ENCODE measurements at regions not wholly inside any gene's neighbourhood (a gene's known extent, or its start where the extent isn't known, plus 50 kb on each side); places are given as distances from the start of the nearest gene placed in this dataset.

DNA sequence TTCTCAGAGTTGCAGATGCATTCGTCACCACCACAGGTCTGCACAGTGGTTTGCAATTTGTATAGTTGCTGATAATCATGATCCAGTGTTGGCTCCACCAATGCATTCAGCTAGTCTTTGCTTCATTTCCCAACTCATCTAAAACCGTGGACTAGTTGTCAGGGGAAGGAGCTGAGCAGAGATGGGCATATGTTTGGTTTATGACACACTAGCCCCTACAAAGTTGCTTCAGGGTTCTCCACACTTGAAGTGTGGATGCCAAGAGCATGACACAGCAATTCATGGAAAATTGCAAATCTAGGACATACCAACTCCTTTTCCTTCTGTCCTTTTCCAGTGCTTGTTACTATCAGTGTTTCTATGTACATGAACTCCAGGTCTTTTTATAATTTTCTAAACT lies 168.0 kb downstream of the TNFSF13B start:
- no peak for TF ChIP-seq EZH2 (IDR thresholded peaks at IDR 0.05; ENCODE audit: low read length, unreplicated experiment)
- no peak for TF ChIP-seq CTCF (conservative IDR thresholded peaks at IDR 0.05; ENCODE audit: low read depth, low read length)
